GM06990 (cell line): ENCODE measurements at regions not wholly inside any gene's neighbourhood (a gene's known extent, or its start where the extent isn't known, plus 50 kb on each side); places are given as distances from the start of the nearest gene placed in this dataset.

Experiments
- DNase-seq: peaks from one replicate; pipeline ENCODE4 v3.0.0-alpha.2; 2011; ENCODE audit not compliant: insufficient read length; ENCODE audit errors: extremely low read depth
- H3K27me3 ChIP-seq: replicated peaks from 2 replicates; pipeline ENCODE4 v1.6.0; 2011; ENCODE audit warnings: low read length; ENCODE audit not compliant: control insufficient read depth, insufficient read depth
- H3K36me3 ChIP-seq: 2 replicates; pipeline ENCODE4 v1.5.1; 2011; ENCODE audit warnings: low read length; ENCODE audit not compliant: control insufficient read depth, insufficient read depth
- H3K4me3 ChIP-seq: replicated peaks from 2 replicates; pipeline ENCODE4 v1.5.1; 2011; ENCODE audit warnings: low read depth, mild to moderate bottlenecking, control low read depth, low read length
- TF ChIP-seq, protein P1 (sequence below): IDR thresholded peaks from 2 replicates; pipeline ENCODE4 v1.5.1; 2011; ENCODE audit warnings: low read length, control low read depth, mild to moderate bottlenecking, inconsistent platforms; ENCODE audit not compliant: insufficient read depth, poor library complexity, severe bottlenecking

DNA sequence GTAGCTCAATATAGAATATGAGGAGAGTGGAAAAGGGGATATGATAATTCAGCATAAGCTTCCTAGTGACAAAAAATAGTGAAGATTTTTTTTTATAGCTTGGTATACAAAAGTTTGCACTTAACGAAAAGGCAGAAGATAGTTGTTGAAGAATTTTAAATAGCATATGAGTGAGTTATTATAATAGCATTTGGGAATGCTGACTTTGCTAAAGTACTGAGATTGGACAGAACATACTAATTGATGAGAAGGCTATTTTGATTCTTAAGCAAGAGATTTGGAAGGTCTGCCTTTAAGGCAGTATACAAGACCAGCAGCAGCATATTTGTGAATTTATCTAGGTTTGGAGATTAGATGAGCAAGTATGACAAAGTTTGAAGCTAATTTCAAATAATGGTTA, 600.9 kb upstream of the POT1 start:
- H3K36me3 ChIP-seq = no peaks in the 10 kb centered on the region
- no peak for DNase-seq
- TF ChIP-seq, protein P1, sequence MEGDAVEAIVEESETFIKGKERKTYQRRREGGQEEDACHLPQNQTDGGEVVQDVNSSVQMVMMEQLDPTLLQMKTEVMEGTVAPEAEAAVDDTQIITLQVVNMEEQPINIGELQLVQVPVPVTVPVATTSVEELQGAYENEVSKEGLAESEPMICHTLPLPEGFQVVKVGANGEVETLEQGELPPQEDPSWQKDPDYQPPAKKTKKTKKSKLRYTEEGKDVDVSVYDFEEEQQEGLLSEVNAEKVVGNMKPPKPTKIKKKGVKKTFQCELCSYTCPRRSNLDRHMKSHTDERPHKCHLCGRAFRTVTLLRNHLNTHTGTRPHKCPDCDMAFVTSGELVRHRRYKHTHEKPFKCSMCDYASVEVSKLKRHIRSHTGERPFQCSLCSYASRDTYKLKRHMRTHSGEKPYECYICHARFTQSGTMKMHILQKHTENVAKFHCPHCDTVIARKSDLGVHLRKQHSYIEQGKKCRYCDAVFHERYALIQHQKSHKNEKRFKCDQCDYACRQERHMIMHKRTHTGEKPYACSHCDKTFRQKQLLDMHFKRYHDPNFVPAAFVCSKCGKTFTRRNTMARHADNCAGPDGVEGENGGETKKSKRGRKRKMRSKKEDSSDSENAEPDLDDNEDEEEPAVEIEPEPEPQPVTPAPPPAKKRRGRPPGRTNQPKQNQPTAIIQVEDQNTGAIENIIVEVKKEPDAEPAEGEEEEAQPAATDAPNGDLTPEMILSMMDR = no peak

DNA sequence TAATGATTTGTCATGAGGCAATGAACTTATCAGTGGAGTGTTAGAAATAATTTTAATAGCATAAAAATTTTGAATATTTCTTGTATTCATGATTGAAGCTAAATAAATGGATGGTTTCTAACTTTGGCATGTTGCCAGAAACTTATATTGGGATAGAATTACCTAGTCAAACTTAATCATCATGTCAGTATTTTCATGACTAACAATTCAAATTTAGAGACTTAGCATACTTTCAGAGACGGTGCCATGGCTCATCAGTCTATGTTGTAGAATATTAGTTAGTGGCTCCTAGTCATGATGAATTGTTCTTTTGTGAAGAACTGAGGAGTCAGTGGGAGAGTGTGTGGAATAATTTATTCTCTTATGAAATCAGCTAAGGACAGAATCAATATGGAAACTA, 599.6 kb upstream of the POT1 start:
- TF ChIP-seq, protein P1 = no peak
- no peak for DNase-seq
- no peaks in the 10 kb centered on the region for H3K27me3 ChIP-seq
- H3K36me3 ChIP-seq = no peaks in the 10 kb centered on the region
- H3K4me3 ChIP-seq = no peak overlapping the region

More for the DNA sequence above, 600.9 kb upstream of the POT1 start:
- Histone ChIP-seq H3K27me3 (no peaks in the 10 kb centered on the region), H3K4me3 (no peak overlapping the region)

DNA sequence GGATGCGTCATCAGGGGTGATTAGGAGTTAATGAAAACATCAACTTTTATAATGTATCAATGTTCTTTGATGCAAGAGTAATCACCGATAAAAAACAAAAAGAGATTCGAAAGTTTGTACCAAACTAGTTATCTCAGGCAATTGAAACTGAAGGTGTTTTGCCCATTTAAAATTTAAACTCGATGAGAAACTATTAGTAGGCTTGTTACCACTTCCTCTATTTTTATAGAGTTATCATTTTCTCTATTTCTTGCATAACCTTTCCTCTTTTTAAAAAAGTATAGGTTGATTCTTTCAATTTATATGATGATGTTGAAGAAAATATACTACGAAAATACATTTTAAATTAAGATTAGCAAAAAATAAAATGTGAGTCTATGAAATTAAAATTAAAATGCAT, 597.3 kb upstream of the POT1 start:
- H3K27me3 ChIP-seq = no peaks in the 10 kb centered on the region
- DNase-seq = no peak
- no peaks in the 10 kb centered on the region for H3K36me3 ChIP-seq
- TF ChIP-seq, protein P1 = no peak
- H3K4me3 ChIP-seq = no peak overlapping the region

DNA sequence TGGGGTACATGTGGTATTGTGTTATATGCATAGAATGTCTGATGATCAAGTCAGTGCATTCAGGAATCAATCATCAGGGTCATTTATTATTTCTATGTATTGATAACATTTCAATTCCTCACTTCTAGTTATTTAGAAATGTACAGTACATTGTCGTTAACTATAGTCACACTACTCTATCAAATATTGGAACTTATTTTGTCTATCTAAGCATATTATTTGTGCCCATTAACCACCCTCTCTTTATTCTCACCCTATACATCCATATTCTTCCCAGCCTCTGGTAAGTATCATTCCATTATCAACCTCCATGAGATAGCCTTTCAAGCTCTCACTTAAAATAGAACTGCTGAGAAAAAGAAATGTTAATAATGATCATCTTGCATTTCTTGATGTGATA, 596.5 kb upstream of the POT1 start:
- Histone ChIP-seq H3K4me3 (no peak overlapping the region), H3K27me3 (no peaks in the 10 kb centered on the region), H3K36me3 (no peaks in the 10 kb centered on the region)
- TF ChIP-seq, protein P1 = no peak
- no peak for DNase-seq

DNA sequence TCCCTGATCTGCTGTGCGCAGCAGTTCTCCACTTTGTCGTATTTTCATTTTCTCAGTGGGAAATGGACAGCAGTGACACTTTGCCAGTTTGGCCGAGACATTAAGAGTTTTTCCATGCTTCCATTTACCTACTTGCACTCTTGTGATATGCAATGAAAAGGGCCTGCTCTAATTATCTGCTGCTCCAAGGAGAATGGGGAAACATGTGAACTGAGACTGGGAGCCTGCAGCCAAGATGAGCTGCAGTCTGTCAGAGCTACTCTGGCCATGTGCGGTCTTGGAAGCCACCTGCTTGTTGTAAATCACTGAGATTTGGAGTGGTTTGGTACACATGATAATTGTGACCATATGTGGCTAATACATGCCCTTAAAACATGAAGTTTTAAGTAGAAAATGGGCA, 586.6 kb upstream of the POT1 start:
- TF ChIP-seq, protein P1 = no peak
- Histone ChIP-seq H3K4me3 (no peak overlapping the region), H3K36me3 (no peaks in the 10 kb centered on the region), H3K27me3 (no peaks in the 10 kb centered on the region)
- DNase-seq = no peak

DNA sequence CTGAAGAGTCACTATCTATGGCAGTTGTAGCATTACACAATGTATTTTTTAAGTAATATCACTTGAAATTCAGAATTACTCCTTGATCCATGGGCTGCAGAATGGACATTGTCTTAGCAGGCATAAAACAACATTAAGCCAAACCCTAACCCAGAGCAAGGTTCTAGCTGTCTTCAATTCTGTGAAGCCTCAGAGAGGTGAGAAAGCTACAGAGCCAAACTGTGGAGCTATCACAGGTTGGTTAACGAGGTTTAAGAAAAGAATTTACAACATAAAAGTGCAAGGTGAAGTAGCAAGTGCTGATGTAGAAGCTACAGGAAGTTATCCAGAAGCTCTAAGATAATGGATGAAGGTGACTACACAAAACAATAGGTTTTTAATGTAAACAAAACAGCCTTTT, 582.7 kb upstream of the POT1 start:
- no peak for DNase-seq
- no peaks in the 10 kb centered on the region for H3K27me3 ChIP-seq
- TF ChIP-seq, protein P1 = no peak
- H3K36me3 ChIP-seq = no peaks in the 10 kb centered on the region
- H3K4me3 ChIP-seq = no peak overlapping the region
